Astrocyte (in vitro differentiated cells and primary cell): ENCODE measurements at regions not wholly inside any gene's neighbourhood (a gene's known extent, or its start where the extent isn't known, plus 50 kb on each side); places are given as distances from the start of the nearest gene placed in this dataset.
A peak's percentile ranks its signal among the peaks of the same experiment; 100 is the strongest.

Experiments
- DNase-seq: peaks from one replicate; pipeline ENCODE4 v3.0.0-alpha.2; 2010; ENCODE audit warnings: low read depth
- FAIRE-seq: peaks from 2 replicates; lab custom pipeline; 2011; peaks lifted over from hg19 to GRCh38; lab: Jason Lieb, UNC
- H2AFZ ChIP-seq: 2 replicates; pipeline ENCODE4 v1.6.0; 2012; ENCODE audit warnings: low read depth, low read length, inconsistent platforms
- H3K27ac ChIP-seq: 2 replicates; pipeline ENCODE4 v1.5.1; 2011; ENCODE audit warnings: low read depth, low read length, inconsistent platforms
- H3K27me3 ChIP-seq: 2 replicates; pipeline ENCODE4 v1.6.0; 2011; ENCODE audit warnings: low read length, inconsistent platforms; ENCODE audit not compliant: insufficient read depth
- H3K36me3 ChIP-seq: 2 replicates; pipeline ENCODE4 v1.5.1; 2011; ENCODE audit warnings: low read length, inconsistent platforms; ENCODE audit not compliant: insufficient read depth
- H3K4me1 ChIP-seq: 2 replicates; pipeline ENCODE4 v1.5.1; 2011; ENCODE audit warnings: low read length, inconsistent platforms; ENCODE audit not compliant: insufficient read depth
- H3K4me2 ChIP-seq: 2 replicates; pipeline ENCODE4 v1.6.0; 2012; ENCODE audit warnings: low read length, inconsistent platforms
- H3K4me3 ChIP-seq: 2 replicates; pipeline ENCODE4 v1.5.1; 2011; ENCODE audit warnings: low read depth, mild to moderate bottlenecking, low read length, inconsistent platforms; ENCODE audit not compliant: insufficient read depth
- H3K79me2 ChIP-seq: 2 replicates; pipeline ENCODE4 v1.6.0; 2012; ENCODE audit warnings: mild to moderate bottlenecking, low read length, inconsistent platforms; ENCODE audit not compliant: insufficient read depth
- H3K9ac ChIP-seq: 2 replicates; pipeline ENCODE4 v1.6.0; 2012; ENCODE audit warnings: mild to moderate bottlenecking, low read length, inconsistent platforms
- H3K9me3 ChIP-seq: 2 replicates; pipeline ENCODE4 v1.5.1; 2012; ENCODE audit warnings: low read depth, mild to moderate bottlenecking, low read length, inconsistent platforms; ENCODE audit not compliant: insufficient read depth
- H4K20me1 ChIP-seq: 2 replicates; pipeline ENCODE4 v1.6.0; 2012; ENCODE audit warnings: low read length, inconsistent platforms; ENCODE audit not compliant: insufficient read depth
- H3K27ac Mint-ChIP-seq: one replicate; pipeline ENCODE4 v1.8.0; 2021; ENCODE audit warnings: mild to moderate bottlenecking, mixed read lengths; ENCODE audit not compliant: unreplicated experiment
- H3K27me3 Mint-ChIP-seq: one replicate; pipeline ENCODE4 v1.8.0; 2021; ENCODE audit warnings: low read depth, mixed read lengths; ENCODE audit not compliant: unreplicated experiment
- H3K36me3 Mint-ChIP-seq: one replicate; pipeline ENCODE4 v1.8.0; 2021; ENCODE audit warnings: low read depth, mixed read lengths; ENCODE audit not compliant: unreplicated experiment
- H3K4me1 Mint-ChIP-seq: one replicate; pipeline ENCODE4 v1.8.0; 2021; ENCODE audit warnings: low read depth, mixed read lengths; ENCODE audit not compliant: unreplicated experiment
- H3K4me3 Mint-ChIP-seq: one replicate; pipeline ENCODE4 v1.8.0; 2021; ENCODE audit warnings: mild to moderate bottlenecking, moderate library complexity, mixed read lengths; ENCODE audit not compliant: unreplicated experiment
- H3K9me3 Mint-ChIP-seq: one replicate; pipeline ENCODE4 v1.8.0; 2021; ENCODE audit warnings: mild to moderate bottlenecking, mixed read lengths; ENCODE audit not compliant: unreplicated experiment
- EZH2 ChIP-seq: IDR thresholded peaks from 2 replicates; pipeline ENCODE4 v1.6.1; 2012; ENCODE audit warnings: mild to moderate bottlenecking, low read length, inconsistent platforms; ENCODE audit not compliant: insufficient read depth
- TF ChIP-seq, protein P1 (sequence below): IDR thresholded peaks from 2 replicates; pipeline ENCODE4 v1.5.1; 2011; ENCODE audit warnings: low read depth, mild to moderate bottlenecking, inconsistent platforms, low read length, moderate library complexity; ENCODE audit not compliant: insufficient read depth

- Histone ChIP-seq H3K79me2 (no peaks in the 10 kb centered on the region), H3K27ac (no peak overlapping the region), H3K27me3 (no peaks in the 10 kb centered on the region), H3K36me3 (no peaks in the 10 kb centered on the region), H3K4me2 (no peak overlapping the region), H3K9ac (no peak overlapping the region), H2AFZ (no peak overlapping the region), H4K20me1 (no peaks in the 10 kb centered on the region), H3K4me1 (peaks cover 34% of the 10 kb centered on the region), H3K4me3 (no peak overlapping the region), H3K9me3 (no peaks in the 10 kb centered on the region)
- Mint-ChIP-seq H3K4me1 (peaks cover 59% of the 10 kb centered on the region), H3K9me3 (peaks cover 2% of the 10 kb centered on the region), H3K27me3 (no peaks in the 10 kb centered on the region), H3K4me3 (no peak overlapping the region), H3K27ac (peak overlapping the region; percentile 99), H3K36me3 (peaks cover 2% of the 10 kb centered on the region)
- FAIRE-seq: no peak
- no peak for DNase-seq
- TF ChIP-seq, protein P1, sequence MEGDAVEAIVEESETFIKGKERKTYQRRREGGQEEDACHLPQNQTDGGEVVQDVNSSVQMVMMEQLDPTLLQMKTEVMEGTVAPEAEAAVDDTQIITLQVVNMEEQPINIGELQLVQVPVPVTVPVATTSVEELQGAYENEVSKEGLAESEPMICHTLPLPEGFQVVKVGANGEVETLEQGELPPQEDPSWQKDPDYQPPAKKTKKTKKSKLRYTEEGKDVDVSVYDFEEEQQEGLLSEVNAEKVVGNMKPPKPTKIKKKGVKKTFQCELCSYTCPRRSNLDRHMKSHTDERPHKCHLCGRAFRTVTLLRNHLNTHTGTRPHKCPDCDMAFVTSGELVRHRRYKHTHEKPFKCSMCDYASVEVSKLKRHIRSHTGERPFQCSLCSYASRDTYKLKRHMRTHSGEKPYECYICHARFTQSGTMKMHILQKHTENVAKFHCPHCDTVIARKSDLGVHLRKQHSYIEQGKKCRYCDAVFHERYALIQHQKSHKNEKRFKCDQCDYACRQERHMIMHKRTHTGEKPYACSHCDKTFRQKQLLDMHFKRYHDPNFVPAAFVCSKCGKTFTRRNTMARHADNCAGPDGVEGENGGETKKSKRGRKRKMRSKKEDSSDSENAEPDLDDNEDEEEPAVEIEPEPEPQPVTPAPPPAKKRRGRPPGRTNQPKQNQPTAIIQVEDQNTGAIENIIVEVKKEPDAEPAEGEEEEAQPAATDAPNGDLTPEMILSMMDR: no peak
- no peak for TF ChIP-seq EZH2
Measured at GRCh38 chr13:106153041-106153440, 382.4 kb downstream of the EFNB2 start.

GRCh38 chr13:106152047-106152446, 383.4 kb downstream of the EFNB2 start:
- H3K4me2 ChIP-seq: peak overlapping the region; percentile 61
- H3K27ac ChIP-seq: peak overlapping the region; percentile 88
- no peaks in the 10 kb centered on the region for H3K27me3 ChIP-seq
- H2AFZ ChIP-seq: no peak overlapping the region
- Mint-ChIP-seq H3K4me1 (peaks cover 52% of the 10 kb centered on the region), H3K4me3 (no peak overlapping the region), H3K27ac (peak overlapping the region; percentile 99), H3K36me3 (no peaks in the 10 kb centered on the region), H3K9me3 (peaks cover 3% of the 10 kb centered on the region), H3K27me3 (no peaks in the 10 kb centered on the region)
- FAIRE-seq (peak; percentile 60), DNase-seq (no peak)
- no peaks in the 10 kb centered on the region for H3K9me3 ChIP-seq
- no peaks in the 10 kb centered on the region for H3K36me3 ChIP-seq
- H4K20me1 ChIP-seq: no peaks in the 10 kb centered on the region
- TF ChIP-seq EZH2: no peak
- no peak overlapping the region for H3K4me3 ChIP-seq
- H3K4me1 ChIP-seq: peaks cover 34% of the 10 kb centered on the region
- H3K9ac ChIP-seq: peak overlapping the region; percentile 75
- H3K79me2 ChIP-seq: no peaks in the 10 kb centered on the region

DNA sequence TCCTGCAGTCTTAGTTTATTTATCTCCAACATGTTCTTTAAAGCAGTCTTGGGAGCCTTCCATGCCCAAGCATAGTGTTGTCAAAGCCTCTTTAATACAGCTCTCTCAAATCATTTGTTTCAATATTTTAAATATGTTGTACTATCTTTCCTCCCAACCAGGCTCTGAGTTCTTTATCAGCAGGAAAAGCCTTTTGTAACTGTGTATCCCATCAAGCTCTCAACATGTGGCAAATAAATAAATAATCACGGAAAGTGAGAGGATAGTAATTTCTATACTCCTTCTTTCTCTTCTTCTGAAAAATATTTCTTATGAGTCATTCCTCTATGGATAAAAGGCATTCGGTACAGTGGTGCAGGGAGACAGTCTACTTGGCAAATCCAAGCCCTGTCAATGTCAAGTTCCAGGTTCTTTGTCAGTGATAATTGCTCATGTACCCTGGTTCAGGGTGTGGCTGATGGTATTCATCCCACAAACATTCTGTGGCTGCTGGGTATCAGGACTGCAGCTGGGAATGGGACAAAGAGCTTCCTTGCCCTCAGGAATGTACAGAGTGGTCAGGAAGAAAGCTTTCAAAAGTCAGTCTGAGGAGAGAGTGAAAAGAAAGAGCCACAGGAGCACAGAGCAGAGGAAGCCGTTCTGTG, 384.3 kb downstream of the EFNB2 start:
- Histone ChIP-seq H3K4me3 (no peak overlapping the region), H3K9me3 (no peaks in the 10 kb centered on the region), H2AFZ (peak overlapping the region; percentile 9), H3K27ac (peak overlapping the region; percentile 88), H3K27me3 (no peaks in the 10 kb centered on the region), H3K36me3 (no peaks in the 10 kb centered on the region), H3K79me2 (no peaks in the 10 kb centered on the region), H4K20me1 (no peaks in the 10 kb centered on the region), H3K4me1 (peaks cover 30% of the 10 kb centered on the region), H3K4me2 (peak overlapping the region; percentile 61), H3K9ac (peak overlapping the region; percentile 75)
- Mint-ChIP-seq H3K27ac (peak overlapping the region; percentile 99), H3K4me1 (peaks cover 50% of the 10 kb centered on the region), H3K4me3 (no peak overlapping the region), H3K9me3 (peaks cover 5% of the 10 kb centered on the region), H3K27me3 (no peaks in the 10 kb centered on the region), H3K36me3 (no peaks in the 10 kb centered on the region)
- FAIRE-seq: peak; percentile 99
- TF ChIP-seq EZH2: no peak
- TF ChIP-seq, protein P1: no peak
- DNase-seq: peak; percentile 100
